ENCODE measurements at regions not wholly inside any gene's neighbourhood (a gene's known extent, or its start where the extent isn't known, plus 50 kb on each side); places are given as distances from the start of the nearest gene placed in this dataset.

DNA sequence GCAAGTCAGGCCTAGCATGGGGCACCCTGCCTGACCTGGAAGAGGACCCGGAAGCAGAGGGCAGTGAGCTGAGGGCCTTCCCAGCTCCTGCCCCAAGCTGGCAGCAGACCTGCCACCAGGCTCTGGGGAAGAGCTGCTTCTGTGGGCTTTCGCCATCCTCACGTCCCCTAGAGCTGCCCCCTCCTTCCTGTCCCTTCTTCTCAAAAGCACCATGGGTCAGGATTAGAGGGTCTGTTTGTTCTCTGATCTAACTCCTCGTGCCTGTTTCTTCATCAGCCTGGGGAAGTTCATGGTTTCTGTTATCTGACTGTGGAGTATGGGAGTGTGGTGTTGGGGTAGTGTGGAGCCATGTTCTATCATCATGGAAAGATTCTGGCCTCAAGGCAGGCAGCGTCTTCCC lies 58.4 kb upstream of the POLG start:
- no peaks in the 10 kb centered on the region for H3K36me3 ChIP-seq (ENCODE audit: control insufficient read depth, insufficient read depth, low read length)
- no peak for DNase-seq (ENCODE audit: low read depth)
- H3K4me3 ChIP-seq (ENCODE audit: low read depth, low read length), result no peak overlapping the region
- peaks cover 63% of the 10 kb centered on the region for H3K27me3 ChIP-seq (ENCODE audit: control insufficient read depth, insufficient read depth, low read length)
- TF ChIP-seq, protein P1, sequence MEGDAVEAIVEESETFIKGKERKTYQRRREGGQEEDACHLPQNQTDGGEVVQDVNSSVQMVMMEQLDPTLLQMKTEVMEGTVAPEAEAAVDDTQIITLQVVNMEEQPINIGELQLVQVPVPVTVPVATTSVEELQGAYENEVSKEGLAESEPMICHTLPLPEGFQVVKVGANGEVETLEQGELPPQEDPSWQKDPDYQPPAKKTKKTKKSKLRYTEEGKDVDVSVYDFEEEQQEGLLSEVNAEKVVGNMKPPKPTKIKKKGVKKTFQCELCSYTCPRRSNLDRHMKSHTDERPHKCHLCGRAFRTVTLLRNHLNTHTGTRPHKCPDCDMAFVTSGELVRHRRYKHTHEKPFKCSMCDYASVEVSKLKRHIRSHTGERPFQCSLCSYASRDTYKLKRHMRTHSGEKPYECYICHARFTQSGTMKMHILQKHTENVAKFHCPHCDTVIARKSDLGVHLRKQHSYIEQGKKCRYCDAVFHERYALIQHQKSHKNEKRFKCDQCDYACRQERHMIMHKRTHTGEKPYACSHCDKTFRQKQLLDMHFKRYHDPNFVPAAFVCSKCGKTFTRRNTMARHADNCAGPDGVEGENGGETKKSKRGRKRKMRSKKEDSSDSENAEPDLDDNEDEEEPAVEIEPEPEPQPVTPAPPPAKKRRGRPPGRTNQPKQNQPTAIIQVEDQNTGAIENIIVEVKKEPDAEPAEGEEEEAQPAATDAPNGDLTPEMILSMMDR (IDR thresholded peaks at IDR 0.05; ENCODE audit: insufficient read depth, low read length, poor library complexity, severe bottlenecking), result no peak

GRCh38 chr15:89391685-89392257 lies 57.1 kb upstream of the POLG start:
- H3K4me3 ChIP-seq (ENCODE audit: low read depth, low read length), result no peak overlapping the region
- peaks cover 52% of the 10 kb centered on the region for H3K27me3 ChIP-seq (ENCODE audit: control insufficient read depth, insufficient read depth, low read length)
- TF ChIP-seq, protein P1 (IDR thresholded peaks at IDR 0.05; ENCODE audit: insufficient read depth, low read length, poor library complexity, severe bottlenecking), result no peak
- DNase-seq (ENCODE audit: low read depth), result no peak
- no peaks in the 10 kb centered on the region for H3K36me3 ChIP-seq (ENCODE audit: control insufficient read depth, insufficient read depth, low read length)

DNA sequence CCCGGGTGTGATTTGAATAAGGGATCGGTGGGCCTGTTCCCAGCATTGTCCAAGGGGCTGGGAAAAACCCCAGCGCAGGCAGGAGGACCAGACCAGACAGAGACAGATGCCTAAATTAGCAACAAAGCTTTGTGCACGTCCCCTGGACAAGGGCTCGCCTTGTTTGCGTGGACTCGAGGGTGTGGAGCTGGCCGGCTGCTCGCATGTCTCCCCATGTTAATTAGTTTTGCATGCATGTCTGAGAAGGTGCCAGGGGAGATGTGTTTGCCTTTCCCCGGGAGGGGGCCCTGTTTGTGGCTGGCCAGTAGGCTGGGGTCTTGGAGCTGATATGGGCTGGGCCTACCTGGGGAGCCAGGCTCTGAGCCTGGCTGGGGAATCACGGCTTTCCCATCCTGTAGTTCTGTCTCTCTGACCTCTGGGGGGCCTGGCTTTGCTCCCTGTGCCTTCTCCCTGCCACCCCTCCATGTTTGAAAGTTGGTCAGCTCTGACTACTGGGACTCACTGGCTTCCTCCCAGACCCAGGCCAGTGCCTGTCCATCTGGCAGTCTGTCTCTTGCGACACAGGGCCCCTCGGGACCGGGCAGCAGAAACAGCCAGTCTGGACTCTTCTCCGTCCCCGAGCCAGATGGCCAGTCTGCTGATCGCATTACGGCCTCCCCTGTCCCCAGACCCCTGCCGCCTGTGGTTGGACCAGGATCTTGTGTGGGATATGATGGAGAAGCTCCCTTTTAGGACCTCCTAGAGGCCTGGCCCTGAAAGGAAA lies 55.4 kb upstream of the POLG start:
- TF ChIP-seq, protein P1 (IDR thresholded peaks at IDR 0.05; ENCODE audit: insufficient read depth, low read length, poor library complexity, severe bottlenecking), result no peak
- Histone ChIP-seq H3K4me3 (ENCODE audit: low read depth, low read length) (no peak overlapping the region), H3K36me3 (ENCODE audit: control insufficient read depth, insufficient read depth, low read length) (no peaks in the 10 kb centered on the region), H3K27me3 (ENCODE audit: control insufficient read depth, insufficient read depth, low read length) (peaks cover 47% of the 10 kb centered on the region)
- no peak for DNase-seq (ENCODE audit: low read depth)

DNA sequence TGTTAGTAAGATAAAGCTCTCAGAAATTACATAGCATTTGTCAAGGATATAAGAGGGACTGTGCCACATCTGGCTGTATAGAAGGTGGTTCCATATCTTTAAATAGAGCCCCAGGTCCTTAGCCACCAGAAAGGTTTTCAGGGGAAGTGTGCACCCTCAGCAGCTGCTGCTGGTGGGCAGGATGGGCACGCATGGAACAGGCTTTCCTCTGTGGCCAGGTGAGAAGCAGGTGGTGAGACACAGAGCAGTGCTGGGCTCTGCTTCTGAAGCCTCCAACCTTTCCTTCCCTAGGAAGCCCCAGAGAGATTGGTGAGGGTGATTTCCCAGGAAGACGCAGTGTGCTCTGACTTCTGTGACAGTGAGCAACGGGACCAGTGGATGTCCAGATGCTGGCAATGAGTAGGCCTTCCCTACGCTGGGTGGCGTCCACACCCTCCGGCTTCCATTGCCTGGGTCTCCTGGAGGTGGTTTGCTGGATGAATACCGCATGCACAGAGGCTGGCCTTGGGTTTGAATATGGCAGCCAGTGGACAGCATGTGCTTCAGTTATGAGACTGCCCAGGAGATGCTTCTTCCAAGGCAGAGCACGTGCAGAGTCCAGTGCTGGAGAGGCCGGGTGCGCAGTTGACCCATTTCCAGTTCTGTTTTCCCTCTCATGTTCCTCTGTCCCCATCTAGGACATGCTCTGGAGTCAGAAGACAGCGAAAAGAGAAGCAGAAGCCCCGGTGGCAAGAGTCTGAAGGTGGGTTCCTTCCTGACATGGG lies 52.7 kb upstream of the POLG start:
- no peak overlapping the region for H3K4me3 ChIP-seq (ENCODE audit: low read depth, low read length)
- no peak for DNase-seq (ENCODE audit: low read depth)
- H3K27me3 ChIP-seq (ENCODE audit: control insufficient read depth, insufficient read depth, low read length), result peaks cover 52% of the 10 kb centered on the region
- no peaks in the 10 kb centered on the region for H3K36me3 ChIP-seq (ENCODE audit: control insufficient read depth, insufficient read depth, low read length)
- TF ChIP-seq, protein P1 (IDR thresholded peaks at IDR 0.05; ENCODE audit: insufficient read depth, low read length, poor library complexity, severe bottlenecking), result no peak

GRCh38 chr15:89385596-89386331 lies 51.1 kb upstream of the POLG start:
- H3K27me3 ChIP-seq (ENCODE audit: control insufficient read depth, insufficient read depth, low read length), result peaks cover 48% of the 10 kb centered on the region
- TF ChIP-seq, protein P1 (IDR thresholded peaks at IDR 0.05; ENCODE audit: insufficient read depth, low read length, poor library complexity, severe bottlenecking), result no peak
- H3K4me3 ChIP-seq (ENCODE audit: low read depth, low read length), result no peak overlapping the region
- no peaks in the 10 kb centered on the region for H3K36me3 ChIP-seq (ENCODE audit: control insufficient read depth, insufficient read depth, low read length)
- no peak for DNase-seq (ENCODE audit: low read depth)

Data from kidney epithelial cell (primary cell).